ENCODE measurements at regions not wholly inside any gene's neighbourhood (a gene's known extent, or its start where the extent isn't known, plus 50 kb on each side); places are given as distances from the start of the nearest gene placed in this dataset.

DNA sequence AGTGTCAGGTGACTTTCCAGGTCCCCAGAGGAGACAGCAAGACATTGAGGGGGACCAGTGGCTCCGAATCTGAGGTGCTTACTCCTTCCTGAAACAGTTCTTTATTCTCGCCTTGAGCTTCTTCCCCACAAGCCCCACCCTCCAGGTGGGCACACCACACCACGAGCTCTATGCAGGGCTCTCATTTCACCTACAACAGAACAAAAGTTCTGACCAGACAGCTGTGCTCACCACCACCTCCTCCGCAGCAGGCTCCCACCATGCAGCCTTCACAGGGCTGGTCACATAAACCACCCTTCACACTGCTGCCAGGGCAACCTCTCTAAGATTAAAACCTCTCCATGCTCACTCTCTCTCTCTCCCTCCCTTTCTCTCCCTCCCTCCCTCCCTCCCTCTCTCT lies 384.5 kb upstream of the ARID1B start:
- Histone ChIP-seq H3K4me3 (no peak overlapping the region), H3K9me3 (no peaks in the 10 kb centered on the region), H3K27ac (no peak overlapping the region), H3K36me3 (no peaks in the 10 kb centered on the region), H3K27me3 (no peaks in the 10 kb centered on the region), H3K4me1 (no peaks in the 10 kb centered on the region)
- TF ChIP-seq, protein P1, sequence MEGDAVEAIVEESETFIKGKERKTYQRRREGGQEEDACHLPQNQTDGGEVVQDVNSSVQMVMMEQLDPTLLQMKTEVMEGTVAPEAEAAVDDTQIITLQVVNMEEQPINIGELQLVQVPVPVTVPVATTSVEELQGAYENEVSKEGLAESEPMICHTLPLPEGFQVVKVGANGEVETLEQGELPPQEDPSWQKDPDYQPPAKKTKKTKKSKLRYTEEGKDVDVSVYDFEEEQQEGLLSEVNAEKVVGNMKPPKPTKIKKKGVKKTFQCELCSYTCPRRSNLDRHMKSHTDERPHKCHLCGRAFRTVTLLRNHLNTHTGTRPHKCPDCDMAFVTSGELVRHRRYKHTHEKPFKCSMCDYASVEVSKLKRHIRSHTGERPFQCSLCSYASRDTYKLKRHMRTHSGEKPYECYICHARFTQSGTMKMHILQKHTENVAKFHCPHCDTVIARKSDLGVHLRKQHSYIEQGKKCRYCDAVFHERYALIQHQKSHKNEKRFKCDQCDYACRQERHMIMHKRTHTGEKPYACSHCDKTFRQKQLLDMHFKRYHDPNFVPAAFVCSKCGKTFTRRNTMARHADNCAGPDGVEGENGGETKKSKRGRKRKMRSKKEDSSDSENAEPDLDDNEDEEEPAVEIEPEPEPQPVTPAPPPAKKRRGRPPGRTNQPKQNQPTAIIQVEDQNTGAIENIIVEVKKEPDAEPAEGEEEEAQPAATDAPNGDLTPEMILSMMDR (IDR thresholded peaks at IDR 0.05): no peak
- intact Hi-C loops (cut with DNase I): loop anchor here (5.0 kb wide), 1 partner anchor 75 kb away; no protein-coding TSS in a partner anchor
- DNase-seq (ENCODE audit: low spot score in 2 of 2): no peak

DNA sequence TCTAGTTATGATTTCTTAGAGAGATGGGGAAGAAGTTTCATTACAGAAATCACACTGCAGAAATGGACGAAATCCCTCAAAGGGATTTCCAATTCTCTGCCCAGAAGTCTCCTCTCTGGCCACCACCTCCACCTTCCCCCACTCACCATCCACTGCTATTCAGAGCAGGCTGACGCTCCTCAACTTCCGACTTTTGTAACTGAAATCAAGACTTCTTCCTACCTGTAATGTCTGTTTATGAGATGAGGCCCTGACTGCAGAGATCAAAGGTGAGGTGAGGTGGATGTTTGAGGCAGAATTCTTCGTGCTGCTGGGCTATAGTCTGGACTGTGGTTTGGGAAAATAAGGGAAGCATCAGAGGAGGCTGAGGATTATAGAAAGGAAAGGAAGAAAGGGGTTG lies 385.2 kb upstream of the ARID1B start:
- Histone ChIP-seq H3K27ac (no peak overlapping the region), H3K4me1 (no peaks in the 10 kb centered on the region), H3K27me3 (no peaks in the 10 kb centered on the region), H3K36me3 (no peaks in the 10 kb centered on the region), H3K4me3 (no peak overlapping the region), H3K9me3 (no peaks in the 10 kb centered on the region)
- TF ChIP-seq, protein P1 (IDR thresholded peaks at IDR 0.05): no peak
- DNase-seq (ENCODE audit: low spot score in 2 of 2): no peak
- intact Hi-C loops (cut with DNase I): loop anchor here (5.0 kb wide), 1 partner anchor 75 kb away; no protein-coding TSS in a partner anchor

GRCh38 chr6:156391061-156391672 lies 386.0 kb upstream of the ARID1B start:
- no peaks in the 10 kb centered on the region for H3K36me3 ChIP-seq
- intact Hi-C loops (cut with DNase I): loop anchor here (5.0 kb wide), 1 partner anchor 76 kb away; no protein-coding TSS in a partner anchor
- no peaks in the 10 kb centered on the region for H3K4me1 ChIP-seq
- no peak for DNase-seq (ENCODE audit: low spot score in 2 of 2)
- TF ChIP-seq, protein P1 (IDR thresholded peaks at IDR 0.05): no peak
- H3K9me3 ChIP-seq: no peaks in the 10 kb centered on the region
- H3K27me3 ChIP-seq: no peaks in the 10 kb centered on the region
- H3K4me3 ChIP-seq: no peak overlapping the region
- no peak overlapping the region for H3K27ac ChIP-seq

GRCh38 chr6:156390621-156391020 lies 386.6 kb upstream of the ARID1B start:
- intact Hi-C loops (cut with DNase I): loop anchor here (5.0 kb wide), 1 partner anchor 77 kb away; no protein-coding TSS in a partner anchor
- no peaks in the 10 kb centered on the region for H3K4me1 ChIP-seq
- no peak overlapping the region for H3K27ac ChIP-seq
- H3K4me3 ChIP-seq: no peak overlapping the region
- TF ChIP-seq, protein P1 (IDR thresholded peaks at IDR 0.05): no peak
- DNase-seq (ENCODE audit: low spot score in 2 of 2): no peak
- no peaks in the 10 kb centered on the region for H3K36me3 ChIP-seq
- no peaks in the 10 kb centered on the region for H3K9me3 ChIP-seq
- H3K27me3 ChIP-seq: no peaks in the 10 kb centered on the region

GRCh38 chr6:156389296-156389695 lies 387.9 kb upstream of the ARID1B start:
- Histone ChIP-seq H3K4me1 (no peaks in the 10 kb centered on the region), H3K4me3 (no peak overlapping the region), H3K27ac (no peak overlapping the region), H3K27me3 (no peaks in the 10 kb centered on the region), H3K9me3 (no peaks in the 10 kb centered on the region), H3K36me3 (no peaks in the 10 kb centered on the region)
- TF ChIP-seq, protein P1 (IDR thresholded peaks at IDR 0.05): no peak
- DNase-seq (ENCODE audit: low spot score in 2 of 2): no peak
- intact Hi-C loops (cut with DNase I): no loop called here

All from ascending aorta (tissue), 2 donors.